GM12878 (cell line): ENCODE measurements at regions not wholly inside any gene's neighbourhood (a gene's known extent, or its start where the extent isn't known, plus 50 kb on each side); places are given as distances from the start of the nearest gene placed in this dataset.

Experiments used
- ATAC-seq: fragments of 200-7000 bp; cut with Tn5 transposase; 3 replicates; pipeline ENCODE4 v1.9.1; 2020; ENCODE audit warnings: mild to moderate bottlenecking, moderate library complexity
- BruUV-seq: library from RNA; stranded (reverse); fragments of 400-500 nt; replicated peaks from 2 replicates; lab custom pipeline; 2021; lab: Mats Ljungman, UMichigan
- CTCF ChIA-PET: fragments of 300-600 bp; sonication (Branson Sonifier 250); formaldehyde crosslinking; extraction: SDS; loops from one replicate; lab custom pipeline; 2021; ENCODE audit warnings: inconsistent platforms; lab: Yijun Ruan, JAX
- POLR2A ChIA-PET: fragments of 350-600 bp; formaldehyde crosslinking; extraction: SDS; loops from one replicate; lab custom pipeline; 2021; ENCODE audit warnings: inconsistent platforms; lab: Charles Lee
- RAD21 ChIA-PET: fragments of 300-600 bp; sonication (Branson Sonifier 250); formaldehyde crosslinking; loops from one replicate; lab custom pipeline; 2023; ENCODE audit warnings: antibody characterized with exemption; ENCODE audit not compliant: unreplicated experiment; lab: Charles Lee
- SMC1A ChIA-PET: fragments of 300-600 bp; sonication (Branson Sonifier 250); formaldehyde crosslinking; loops from one replicate; lab custom pipeline; 2023; ENCODE audit not compliant: unreplicated experiment, uncharacterized antibody; lab: Charles Lee
- DNase-seq: peaks from one replicate; pipeline ENCODE4 v3.0.0-alpha.2; 2011; ENCODE audit warnings: low read depth, low spot score
- FAIRE-seq: peaks from 3 replicates; lab custom pipeline; 2011; peaks lifted over from hg19 to GRCh38; lab: Jason Lieb, UNC
- H2AFZ ChIP-seq: 2 replicates; pipeline ENCODE4 v1.6.0; 2011; ENCODE audit warnings: low read depth, low read length, control low read depth; ENCODE audit not compliant: control insufficient read depth
- H3K27ac ChIP-seq: 2 replicates; pipeline ENCODE4 v1.5.1; 2011; ENCODE audit warnings: control low read depth; ENCODE audit not compliant: control insufficient read depth, insufficient read depth
- H3K27me3 ChIP-seq, 2 experiments: replicated peaks in 1 of 2; 2 replicates each; pipeline versions ENCODE4 v1.6.0 to v1.6.1; 2011; ENCODE audit warnings: low read length in 1 of 2; ENCODE audit not compliant: control insufficient read depth in 2 of 2, insufficient read depth in 2 of 2
- H3K36me3 ChIP-seq, 2 experiments: 2 replicates each; pipeline ENCODE4 v1.5.1; 2011; ENCODE audit warnings: low read length in 1 of 2; ENCODE audit not compliant: control insufficient read depth in 2 of 2, insufficient read depth in 2 of 2
- H3K4me1 ChIP-seq: 2 replicates; pipeline ENCODE4 v1.6.1; 2011; ENCODE audit warnings: mild to moderate bottlenecking, low read length, moderate library complexity, mixed read lengths; ENCODE audit not compliant: control insufficient read depth, insufficient read depth
- H3K4me2 ChIP-seq: 2 replicates; pipeline ENCODE4 v1.6.0; 2011; ENCODE audit warnings: control low read depth; ENCODE audit not compliant: control insufficient read depth, insufficient read depth
- H3K4me3 ChIP-seq: fragments of 200-600 bp; sonication (generic); 2 replicates; pipeline ENCODE4 v1.5.1; 2016
- H3K79me2 ChIP-seq: 2 replicates; pipeline ENCODE4 v1.6.0; 2011; ENCODE audit warnings: low read length; ENCODE audit not compliant: control insufficient read depth, insufficient read depth
- H3K9ac ChIP-seq: 2 replicates; pipeline ENCODE4 v1.8.0; 2011; ENCODE audit warnings: low read length, control low read depth, mixed read lengths; ENCODE audit not compliant: control insufficient read depth, insufficient read depth
- H3K9me3 ChIP-seq: replicated peaks from 3 replicates; pipeline ENCODE4 v1.5.1; 2011; ENCODE audit warnings: mild to moderate bottlenecking, low read length; ENCODE audit not compliant: control insufficient read depth, insufficient read depth
- H4K20me1 ChIP-seq: 2 replicates; pipeline ENCODE4 v1.6.0; 2011; ENCODE audit not compliant: control insufficient read depth, insufficient read depth
- ATF2 ChIP-seq: IDR thresholded peaks from 2 replicates; pipeline ENCODE4 v1.6.1; 2012; ENCODE audit warnings: low read length, inconsistent platforms
- CREB1 ChIP-seq: IDR thresholded peaks from 2 replicates; pipeline ENCODE4 v1.6.1; 2012; ENCODE audit warnings: low read depth, mild to moderate bottlenecking, inconsistent platforms
- E4F1 ChIP-seq: fragments of 450-650 bp; IDR thresholded peaks from 2 replicates; pipeline ENCODE4 v1.6.1; 2018; ENCODE audit warnings: borderline replicate concordance, mild to moderate bottlenecking; ENCODE audit not compliant: partially characterized antibody
- FOXM1 ChIP-seq: IDR thresholded peaks from 2 replicates; pipeline ENCODE4 v1.6.1; 2012; ENCODE audit warnings: low read depth, mild to moderate bottlenecking, inconsistent platforms, low read length, moderate library complexity
- PBX3 ChIP-seq: IDR thresholded peaks from 2 replicates; pipeline ENCODE4 v1.6.1; 2011; ENCODE audit warnings: mild to moderate bottlenecking, low read depth, low read length, moderate library complexity; ENCODE audit not compliant: insufficient replicate concordance
- POLR2A ChIP-seq: IDR thresholded peaks from 2 replicates; pipeline ENCODE4 v1.6.1; 2011; ENCODE audit warnings: low read depth, mild to moderate bottlenecking, low read length
- PRDM15 ChIP-seq: fragments of 450-650 bp; formaldehyde crosslinking; IDR thresholded peaks from 2 replicates; pipeline ENCODE4 v1.4.0; 2020; ENCODE audit warnings: mild to moderate bottlenecking, moderate library complexity
- RB1 ChIP-seq: fragments of 450-650 bp; formaldehyde crosslinking; IDR thresholded peaks from 2 replicates; pipeline ENCODE4 v1.6.1; 2017; ENCODE audit warnings: mild to moderate bottlenecking, borderline replicate concordance
- SIN3A ChIP-seq: IDR thresholded peaks from 2 replicates; pipeline ENCODE4 v1.6.1; 2012; ENCODE audit warnings: low read depth, low read length, improper control_type of control experiment
- SREBF2 ChIP-seq: IDR thresholded peaks from 2 replicates; pipeline ENCODE4 v1.6.1; 2012; ENCODE audit warnings: mild to moderate bottlenecking, low read length
- WGBS: methylation state at CpG from one replicate; pipeline ENCODE4 v1.1.6; 2016; ENCODE audit warnings: low lambda C conversion rate; ENCODE audit not compliant: insufficient replicate concordance, insufficient coverage; ENCODE audit errors: missing lambda C conversion rate; 5-methylcytosine and 5-hydroxymethylcytosine counted together
- in situ Hi-C: fragments of 300-500 bp; cut with MboI; formaldehyde crosslinking; loops from 9 replicates; pipeline ENCODE4 v1.14.3; 2018; ENCODE audit warnings: mixed read lengths
- intact Hi-C: fragments of 100-400 bp; cut with micrococcal nuclease; formaldehyde crosslinking; loops from one replicate; pipeline ENCODE4 v1.14.2; 2022; ENCODE audit not compliant: unreplicated experiment

GRCh38 chr4:3648195-3648594 lies 116.0 kb upstream of the LRPAP1 start:
- 38% methylated on average over 13 of the region's 16 CpGs for WGBS
- ATAC-seq (no peak), FAIRE-seq (no peak), DNase-seq (no peak)
- no peak overlapping the region for H2AFZ ChIP-seq
- H4K20me1 ChIP-seq, result no peaks in the 10 kb centered on the region
- ChIA-PET SMC1A (no interaction called here), POLR2A (no interaction called here), RAD21 (no interaction called here), CTCF (no interaction called here)
- H3K27me3 ChIP-seq, result no peaks in the 10 kb centered on the region; a peak in 1 of 4 replicates
- intact Hi-C loops, result no loop called here
- H3K9me3 ChIP-seq, result no peaks in the 10 kb centered on the region
- in situ Hi-C loops, result no loop called here
- H3K36me3 ChIP-seq, result no peaks in the 10 kb centered on the region
- no peaks in the 10 kb centered on the region for H3K4me1 ChIP-seq
- H3K4me3 ChIP-seq, result no peak overlapping the region
- no peaks in the 10 kb centered on the region for H3K79me2 ChIP-seq
- H3K4me2 ChIP-seq, result no peak overlapping the region
- TF ChIP-seq FOXM1 (no peak), PBX3 (no peak), POLR2A (no peak), ATF2 (no peak), SIN3A (no peak), PRDM15 (no peak), RB1 (no peak), E4F1 (no peak), SREBF2 (no peak), CREB1 (no peak)
- no TSS peak for BruUV-seq
- H3K9ac ChIP-seq, result no peak overlapping the region
- H3K27ac ChIP-seq, result no peak overlapping the region
